HCT116 (cell line): ENCODE measurements at regions not wholly inside any gene's neighbourhood (a gene's known extent, or its start where the extent isn't known, plus 50 kb on each side); places are given as distances from the start of the nearest gene placed in this dataset.

Source experiments
- TF ChIP-seq, protein P1 (sequence below): IDR thresholded peaks from 2 replicates; pipeline ENCODE4 v1.6.1; 2012; ENCODE audit warnings: low read depth
- TF ChIP-seq, protein P2 (sequence below): IDR thresholded peaks from 2 replicates; pipeline ENCODE4 v1.6.1; 2011; ENCODE audit warnings: mild to moderate bottlenecking, low read length, moderate library complexity; ENCODE audit not compliant: insufficient replicate concordance; ENCODE audit errors: extremely low read depth

DNA sequence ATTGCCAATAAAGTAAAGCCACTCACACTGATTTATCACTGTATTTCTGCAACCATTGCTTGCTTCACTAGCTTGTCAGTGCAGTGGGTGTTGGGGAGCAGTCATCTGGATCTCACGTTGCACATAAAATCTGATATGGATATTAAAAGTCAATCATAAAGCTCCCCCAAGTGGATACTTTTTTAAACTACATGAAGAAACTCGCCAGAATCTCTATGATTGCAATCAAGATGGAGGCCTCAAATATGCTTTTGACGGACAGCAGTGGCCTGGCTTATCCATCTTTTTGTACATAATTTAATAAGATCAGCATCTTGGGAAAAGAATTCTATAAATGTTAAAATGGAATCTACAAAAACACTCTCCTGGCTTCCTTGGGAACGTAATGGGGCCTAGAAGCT lies 137.7 kb downstream of the WT1 start:
- TF ChIP-seq, protein P1, sequence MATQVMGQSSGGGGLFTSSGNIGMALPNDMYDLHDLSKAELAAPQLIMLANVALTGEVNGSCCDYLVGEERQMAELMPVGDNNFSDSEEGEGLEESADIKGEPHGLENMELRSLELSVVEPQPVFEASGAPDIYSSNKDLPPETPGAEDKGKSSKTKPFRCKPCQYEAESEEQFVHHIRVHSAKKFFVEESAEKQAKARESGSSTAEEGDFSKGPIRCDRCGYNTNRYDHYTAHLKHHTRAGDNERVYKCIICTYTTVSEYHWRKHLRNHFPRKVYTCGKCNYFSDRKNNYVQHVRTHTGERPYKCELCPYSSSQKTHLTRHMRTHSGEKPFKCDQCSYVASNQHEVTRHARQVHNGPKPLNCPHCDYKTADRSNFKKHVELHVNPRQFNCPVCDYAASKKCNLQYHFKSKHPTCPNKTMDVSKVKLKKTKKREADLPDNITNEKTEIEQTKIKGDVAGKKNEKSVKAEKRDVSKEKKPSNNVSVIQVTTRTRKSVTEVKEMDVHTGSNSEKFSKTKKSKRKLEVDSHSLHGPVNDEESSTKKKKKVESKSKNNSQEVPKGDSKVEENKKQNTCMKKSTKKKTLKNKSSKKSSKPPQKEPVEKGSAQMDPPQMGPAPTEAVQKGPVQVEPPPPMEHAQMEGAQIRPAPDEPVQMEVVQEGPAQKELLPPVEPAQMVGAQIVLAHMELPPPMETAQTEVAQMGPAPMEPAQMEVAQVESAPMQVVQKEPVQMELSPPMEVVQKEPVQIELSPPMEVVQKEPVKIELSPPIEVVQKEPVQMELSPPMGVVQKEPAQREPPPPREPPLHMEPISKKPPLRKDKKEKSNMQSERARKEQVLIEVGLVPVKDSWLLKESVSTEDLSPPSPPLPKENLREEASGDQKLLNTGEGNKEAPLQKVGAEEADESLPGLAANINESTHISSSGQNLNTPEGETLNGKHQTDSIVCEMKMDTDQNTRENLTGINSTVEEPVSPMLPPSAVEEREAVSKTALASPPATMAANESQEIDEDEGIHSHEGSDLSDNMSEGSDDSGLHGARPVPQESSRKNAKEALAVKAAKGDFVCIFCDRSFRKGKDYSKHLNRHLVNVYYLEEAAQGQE = no peak
- TF ChIP-seq, protein P2, sequence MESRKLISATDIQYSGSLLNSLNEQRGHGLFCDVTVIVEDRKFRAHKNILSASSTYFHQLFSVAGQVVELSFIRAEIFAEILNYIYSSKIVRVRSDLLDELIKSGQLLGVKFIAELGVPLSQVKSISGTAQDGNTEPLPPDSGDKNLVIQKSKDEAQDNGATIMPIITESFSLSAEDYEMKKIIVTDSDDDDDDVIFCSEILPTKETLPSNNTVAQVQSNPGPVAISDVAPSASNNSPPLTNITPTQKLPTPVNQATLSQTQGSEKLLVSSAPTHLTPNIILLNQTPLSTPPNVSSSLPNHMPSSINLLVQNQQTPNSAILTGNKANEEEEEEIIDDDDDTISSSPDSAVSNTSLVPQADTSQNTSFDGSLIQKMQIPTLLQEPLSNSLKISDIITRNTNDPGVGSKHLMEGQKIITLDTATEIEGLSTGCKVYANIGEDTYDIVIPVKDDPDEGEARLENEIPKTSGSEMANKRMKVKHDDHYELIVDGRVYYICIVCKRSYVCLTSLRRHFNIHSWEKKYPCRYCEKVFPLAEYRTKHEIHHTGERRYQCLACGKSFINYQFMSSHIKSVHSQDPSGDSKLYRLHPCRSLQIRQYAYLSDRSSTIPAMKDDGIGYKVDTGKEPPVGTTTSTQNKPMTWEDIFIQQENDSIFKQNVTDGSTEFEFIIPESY = no peak
